GM23248 (cell line): ENCODE measurements at regions not wholly inside any gene's neighbourhood (a gene's known extent, or its start where the extent isn't known, plus 50 kb on each side); places are given as distances from the start of the nearest gene placed in this dataset.

Experiments
- DNase-seq: peaks from one replicate; pipeline ENCODE4 v3.0.0-alpha.2; 2015
- H2AFZ ChIP-seq: fragments of 200-600 bp; sonication (generic); 2 replicates; pipeline ENCODE4 v1.6.1; 2016; ENCODE audit warnings: antibody characterized with exemption
- H3F3A ChIP-seq: fragments of 200-600 bp; sonication (generic); 2 replicates; pipeline ENCODE4 v1.6.1; 2016; ENCODE audit warnings: mild to moderate bottlenecking, antibody characterized with exemption, mixed run types; ENCODE audit not compliant: insufficient read depth
- H3K27ac ChIP-seq: fragments of 200-600 bp; sonication (generic); 2 replicates; pipeline ENCODE4 v1.5.1; 2016; ENCODE audit warnings: mild to moderate bottlenecking
- H3K27me3 ChIP-seq: fragments of 200-600 bp; sonication (generic); replicated peaks from 2 replicates; pipeline ENCODE4 v1.6.1; 2016; ENCODE audit warnings: mild to moderate bottlenecking; ENCODE audit not compliant: insufficient read depth
- H3K36me3 ChIP-seq: fragments of 200-600 bp; sonication (generic); 2 replicates; pipeline ENCODE4 v1.6.1; 2016; ENCODE audit warnings: low read depth, mild to moderate bottlenecking
- H3K4me1 ChIP-seq: fragments of 200-600 bp; sonication (generic); 2 replicates; pipeline ENCODE4 v1.6.1; 2016; ENCODE audit warnings: mild to moderate bottlenecking; ENCODE audit not compliant: insufficient read depth
- H3K4me2 ChIP-seq: fragments of 200-600 bp; sonication (generic); one replicate; pipeline ENCODE4 v1.6.1; 2016; ENCODE audit warnings: mild to moderate bottlenecking; ENCODE audit not compliant: unreplicated experiment
- H3K4me3 ChIP-seq: fragments of 200-600 bp; sonication (generic); 2 replicates; pipeline ENCODE4 v1.5.1; 2016; ENCODE audit warnings: mild to moderate bottlenecking
- H3K79me2 ChIP-seq: fragments of 200-600 bp; sonication (generic); 2 replicates; pipeline ENCODE4 v1.6.1; 2016; ENCODE audit warnings: mild to moderate bottlenecking; ENCODE audit not compliant: insufficient read depth
- H3K9ac ChIP-seq: fragments of 200-600 bp; sonication (generic); 2 replicates; pipeline ENCODE4 v1.6.1; 2016; ENCODE audit warnings: mild to moderate bottlenecking
- H3K9me2 ChIP-seq: fragments of 200-600 bp; sonication (generic); 2 replicates; pipeline ENCODE4 v1.6.1; 2016; ENCODE audit warnings: mixed run types, mild to moderate bottlenecking, moderate library complexity; ENCODE audit not compliant: insufficient read depth
- H3K9me3 ChIP-seq: fragments of 200-600 bp; sonication (generic); one replicate; pipeline ENCODE4 v1.6.1; 2017; ENCODE audit warnings: low read depth
- H4K20me1 ChIP-seq: fragments of 200-600 bp; sonication (generic); 2 replicates; pipeline ENCODE4 v1.6.0; 2016; ENCODE audit not compliant: insufficient read depth
- EZH2 ChIP-seq: fragments of 200-600 bp; sonication (generic); IDR thresholded peaks from 2 replicates; pipeline ENCODE4 v1.6.1; 2018; ENCODE audit warnings: antibody characterized with exemption, mild to moderate bottlenecking; ENCODE audit not compliant: insufficient read depth, poor library complexity, severe bottlenecking
- EZH2phosphoT487 ChIP-seq: fragments of 200-600 bp; sonication (generic); IDR thresholded peaks from 2 replicates; pipeline ENCODE4 v1.6.1; 2018; ENCODE audit warnings: antibody characterized with exemption, moderate library complexity, mild to moderate bottlenecking, low read depth; ENCODE audit not compliant: insufficient read depth
- WGBS, 2 experiments: methylation state at CpG; one replicate each; pipeline ENCODE4 v1.1.6; 2015 to 2017; ENCODE audit warnings: low lambda C conversion rate in 2 of 2, low coverage in 1 of 2; ENCODE audit errors: missing lambda C conversion rate in 2 of 2; 5-methylcytosine and 5-hydroxymethylcytosine counted together
- in situ Hi-C: fragments of 300-500 bp; cut with MboI; formaldehyde crosslinking; loops from 2 replicates; pipeline ENCODE4 v1.15.0; 2020

DNA sequence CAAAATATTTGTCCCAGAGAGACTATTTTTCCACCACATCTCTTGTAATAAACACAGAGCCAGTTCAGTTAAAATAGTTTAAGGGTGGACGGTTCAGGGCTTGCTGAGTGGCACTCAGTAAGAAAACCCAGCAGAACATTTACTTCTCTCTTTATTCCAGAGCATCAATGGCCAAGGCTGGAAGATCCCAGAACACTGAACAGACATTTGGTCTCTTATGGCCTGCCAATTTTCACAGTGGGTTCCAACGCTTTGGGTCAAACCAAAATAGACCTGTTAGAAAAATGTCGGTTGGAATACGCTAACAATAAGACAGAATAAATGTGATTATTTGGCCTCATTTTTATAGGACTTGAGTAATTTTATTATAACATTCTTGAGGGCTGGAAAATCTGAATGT, 580.3 kb upstream of the TMEFF2 start:
- Histone ChIP-seq H2AFZ (no peak overlapping the region), H3K9ac (no peak overlapping the region), H3K9me2 (no peaks in the 10 kb centered on the region), H4K20me1 (no peaks in the 10 kb centered on the region), H3K36me3 (no peaks in the 10 kb centered on the region), H3K4me1 (no peaks in the 10 kb centered on the region), H3F3A (no peaks in the 10 kb centered on the region), H3K27me3 (no peaks in the 10 kb centered on the region), H3K4me2 (no peak overlapping the region), H3K4me3 (no peak overlapping the region), H3K27ac (no peak overlapping the region), H3K9me3 (peaks cover 6% of the 10 kb centered on the region), H3K79me2 (no peaks in the 10 kb centered on the region)
- in situ Hi-C loops, result no loop called here
- no peak for DNase-seq
- TF ChIP-seq EZH2phosphoT487, result no peak
- TF ChIP-seq EZH2, result no peak
- 51 to 54% methylated on average over 4 of the region's 4 CpGs for WGBS, 2 experiments

DNA sequence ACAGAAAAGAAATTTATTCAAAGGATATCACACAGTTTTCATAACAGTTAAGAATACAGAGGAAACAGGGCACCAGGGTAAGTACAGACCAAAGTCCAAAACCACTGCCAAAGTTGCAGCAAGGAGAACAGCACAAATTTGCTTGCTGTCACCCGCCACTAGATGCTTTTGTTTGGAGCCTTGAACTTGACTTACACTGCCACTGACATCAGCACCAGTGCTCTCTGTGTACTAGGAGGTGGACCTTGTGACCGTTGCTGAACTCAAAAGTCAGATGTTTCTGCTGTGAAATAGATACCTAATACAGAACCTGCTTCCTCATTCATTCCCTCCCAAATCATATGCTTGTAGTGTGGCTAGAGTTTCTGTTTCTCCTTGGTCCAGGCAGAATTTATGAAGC, 578.3 kb upstream of the TMEFF2 start:
- no peak overlapping the region for H3K27ac ChIP-seq
- H3K4me1 ChIP-seq, result no peaks in the 10 kb centered on the region

DNA sequence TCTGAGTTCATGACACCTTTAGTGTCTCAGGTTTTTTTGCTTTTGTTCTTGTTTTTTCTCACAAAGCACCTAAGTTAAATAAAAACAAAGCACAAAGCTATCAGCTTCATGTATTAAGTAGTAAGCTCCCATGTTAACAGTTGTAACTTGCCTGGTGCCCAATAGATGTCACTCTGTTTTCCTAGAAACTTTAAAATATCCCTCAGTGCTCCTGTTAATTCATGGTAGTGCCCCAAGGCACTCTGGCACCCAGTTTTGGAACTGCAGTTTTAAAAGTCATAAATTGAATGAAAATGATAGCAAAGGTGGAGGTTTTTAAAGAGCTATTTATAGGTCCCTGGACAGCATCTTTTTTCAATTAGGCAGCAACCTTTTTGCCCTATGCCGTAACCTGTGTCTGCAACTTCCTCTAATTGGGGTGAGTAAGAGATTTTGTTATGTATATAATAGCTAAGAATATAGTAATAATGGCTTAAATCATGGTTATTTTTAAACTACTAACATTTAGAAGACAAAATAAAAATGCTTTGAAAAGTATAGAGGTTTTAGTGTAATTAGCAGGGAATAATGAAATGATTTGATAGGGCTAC, 555.0 kb upstream of the TMEFF2 start:
- Histone ChIP-seq H3K4me1 (no peaks in the 10 kb centered on the region), H3K27me3 (no peaks in the 10 kb centered on the region), H4K20me1 (no peaks in the 10 kb centered on the region), H3K36me3 (no peaks in the 10 kb centered on the region), H3K4me2 (no peak overlapping the region), H3K9ac (no peak overlapping the region), H3F3A (no peaks in the 10 kb centered on the region), H3K27ac (no peak overlapping the region), H3K9me2 (no peaks in the 10 kb centered on the region), H3K79me2 (no peaks in the 10 kb centered on the region), H2AFZ (no peak overlapping the region), H3K9me3 (no peaks in the 10 kb centered on the region), H3K4me3 (no peak overlapping the region)
- WGBS, 2 experiments, result 31 to 48% methylated on average over 1 of the region's 1 CpG
- no peak for DNase-seq
- TF ChIP-seq EZH2, result no peak
- no peak for TF ChIP-seq EZH2phosphoT487
- in situ Hi-C loops, result no loop called here

More for the DNA sequence above, 578.3 kb upstream of the TMEFF2 start:
- no peaks in the 10 kb centered on the region for H3K9me2 ChIP-seq
- TF ChIP-seq EZH2phosphoT487 (no peak), EZH2 (no peak)
- H3K79me2 ChIP-seq, result no peaks in the 10 kb centered on the region
- H3K4me2 ChIP-seq, result no peak overlapping the region
- H3K9ac ChIP-seq, result no peak overlapping the region
- H3F3A ChIP-seq, result no peaks in the 10 kb centered on the region
- no peaks in the 10 kb centered on the region for H4K20me1 ChIP-seq
- H3K4me3 ChIP-seq, result no peak overlapping the region
- no peak for DNase-seq
- in situ Hi-C loops, result no loop called here
- 7 to 10% methylated on average over 2 of the region's 2 CpGs for WGBS, 2 experiments
- no peaks in the 10 kb centered on the region for H3K36me3 ChIP-seq
- peaks cover 6% of the 10 kb centered on the region for H3K9me3 ChIP-seq
- H2AFZ ChIP-seq, result no peak overlapping the region
- no peaks in the 10 kb centered on the region for H3K27me3 ChIP-seq

DNA sequence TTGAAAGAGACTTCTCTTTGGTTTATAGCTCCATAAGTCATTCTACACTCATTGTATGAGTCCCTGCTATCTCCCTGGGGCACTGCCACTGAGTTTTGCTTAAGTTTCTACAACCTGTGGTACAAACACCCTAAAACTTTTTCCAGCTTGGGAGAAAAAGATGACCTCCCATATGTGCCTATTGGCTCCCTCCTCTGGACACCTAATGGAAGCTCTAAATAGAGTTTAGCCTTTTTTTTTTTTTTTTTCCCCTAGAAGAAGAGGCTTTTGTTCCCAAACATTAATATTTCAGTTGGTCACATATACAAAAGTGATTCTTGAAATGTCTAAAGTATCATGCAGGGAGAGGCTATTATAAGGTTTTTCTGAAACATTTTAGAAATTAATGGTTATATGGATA, 547.2 kb upstream of the TMEFF2 start:
- Histone ChIP-seq H3K79me2 (no peaks in the 10 kb centered on the region), H3K27ac (no peak overlapping the region), H3K9me2 (no peaks in the 10 kb centered on the region), H3K4me2 (no peak overlapping the region), H3F3A (no peaks in the 10 kb centered on the region), H3K27me3 (no peaks in the 10 kb centered on the region), H2AFZ (no peak overlapping the region), H3K9ac (no peak overlapping the region), H4K20me1 (no peaks in the 10 kb centered on the region), H3K4me3 (no peak overlapping the region), H3K9me3 (peaks cover 3% of the 10 kb centered on the region), H3K4me1 (no peaks in the 10 kb centered on the region), H3K36me3 (no peaks in the 10 kb centered on the region)
- no peak for TF ChIP-seq EZH2
- no peak for TF ChIP-seq EZH2phosphoT487
- no peak for DNase-seq
- in situ Hi-C loops, result no loop called here

GRCh38 chr2:192735447-192735846, 540.7 kb upstream of the TMEFF2 start:
- Histone ChIP-seq H3K4me1 (no peaks in the 10 kb centered on the region), H3F3A (no peaks in the 10 kb centered on the region), H4K20me1 (no peaks in the 10 kb centered on the region), H3K4me2 (no peak overlapping the region), H3K79me2 (no peaks in the 10 kb centered on the region), H3K4me3 (no peak overlapping the region), H3K36me3 (no peaks in the 10 kb centered on the region), H3K9me3 (no peaks in the 10 kb centered on the region), H3K9ac (no peak overlapping the region), H3K9me2 (no peaks in the 10 kb centered on the region), H3K27me3 (no peaks in the 10 kb centered on the region), H2AFZ (no peak overlapping the region), H3K27ac (no peak overlapping the region)
- WGBS, 2 experiments, result 13 to 17% methylated on average over 3 of the region's 3 CpGs
- TF ChIP-seq EZH2, result no peak
- no peak for TF ChIP-seq EZH2phosphoT487
- DNase-seq, result no peak
- in situ Hi-C loops, result no loop called here
